GM20431 (cell line): ENCODE measurements at regions not wholly inside any gene's neighbourhood (a gene's known extent, or its start where the extent isn't known, plus 50 kb on each side); places are given as distances from the start of the nearest gene placed in this dataset.
"Not testable (repeated sequence)": the region's sequence is repeated elsewhere in the genome, so short reads cannot be mapped to it uniquely, and the experiment has no call there.

Experiments used
- in situ Hi-C: fragments of 300-500 bp; cut with MseI, MboI; formaldehyde crosslinking; loops from one replicate; pipeline ENCODE4 v1.15.0; 2020; ENCODE audit warnings: low sequenced_read_pairs; ENCODE audit not compliant: unreplicated experiment

- in situ Hi-C loops: not testable (repeated sequence)
Measured at GRCh38 chr22:23417327-23417726, 162.8 kb downstream of the IGLL1 start.

- in situ Hi-C loops: not testable (repeated sequence)
Measured at GRCh38 chr22:23416169-23416690, 163.9 kb downstream of the IGLL1 start.

GRCh38 chr22:23415490-23415851 is 164.6 kb downstream of the IGLL1 start:
- in situ Hi-C loops: no loop called here

GRCh38 chr22:23414727-23415489 is 165.2 kb downstream of the IGLL1 start:
- in situ Hi-C loops: no loop called here

GRCh38 chr22:23411739-23412138 is 168.4 kb downstream of the IGLL1 start:
- in situ Hi-C loops: no loop called here

- in situ Hi-C loops: no loop called here
Measured at GRCh38 chr22:23410411-23410810, 169.7 kb downstream of the IGLL1 start.

GRCh38 chr22:23409976-23410375 is 170.1 kb downstream of the IGLL1 start:
- in situ Hi-C loops: no loop called here

GRCh38 chr22:23408321-23408720 is 171.8 kb downstream of the IGLL1 start:
- in situ Hi-C loops: no loop called here

- in situ Hi-C loops: no loop called here
Measured at GRCh38 chr22:23405366-23405851, 174.7 kb downstream of the IGLL1 start.

- in situ Hi-C loops: no loop called here
Measured at GRCh38 chr22:23404689-23405365, 175.3 kb downstream of the IGLL1 start.

GRCh38 chr22:23403720-23404688 is 176.1 kb downstream of the IGLL1 start:
- in situ Hi-C loops: no loop called here

GRCh38 chr22:23403152-23403719 is 176.9 kb downstream of the IGLL1 start:
- in situ Hi-C loops: no loop called here

GRCh38 chr22:23402275-23403151 is 177.6 kb downstream of the IGLL1 start:
- in situ Hi-C loops: no loop called here

- in situ Hi-C loops: no loop called here
Measured at GRCh38 chr22:23401910-23402274, 178.2 kb downstream of the IGLL1 start.

- in situ Hi-C loops: no loop called here
Measured at GRCh38 chr22:23401111-23401909, 178.8 kb downstream of the IGLL1 start.

GRCh38 chr22:23400286-23400981 is 179.7 kb downstream of the IGLL1 start:
- in situ Hi-C loops: no loop called here
